IMR-90 (cell line): ENCODE measurements at regions not wholly inside any gene's neighbourhood (a gene's known extent, or its start where the extent isn't known, plus 50 kb on each side); places are given as distances from the start of the nearest gene placed in this dataset.

Experiments
- ATAC-seq: fragments of 200-7000 bp; cut with Tn5 transposase; 2 replicates; pipeline ENCODE4 v1.9.1; 2020; ENCODE audit warnings: low read depth, mild to moderate bottlenecking, moderate library complexity
- BruUV-seq: library from RNA; stranded (reverse); fragments of 400-500 nt; replicated peaks from 2 replicates; lab custom pipeline; 2021; lab: Mats Ljungman, UMichigan
- CTCF ChIA-PET: fragments of 300-600 bp; formaldehyde crosslinking; extraction: SDS; loops from one replicate; lab custom pipeline; 2021; ENCODE audit warnings: antibody characterized with exemption; lab: Yijun Ruan, JAX
- POLR2A ChIA-PET: fragments of 300-600 bp; sonication (Branson Sonifier 250); formaldehyde crosslinking; loops from one replicate; lab custom pipeline; 2022; ENCODE audit warnings: antibody characterized with exemption; ENCODE audit not compliant: unreplicated experiment; lab: Charles Lee
- DNase-seq: peaks from one replicate; pipeline ENCODE4 v3.0.0; 2013
- H2AFZ ChIP-seq: replicated peaks from 2 replicates; pipeline ENCODE3; 2013; ENCODE audit warnings: low read length, mild to moderate bottlenecking; ENCODE audit not compliant: poor library complexity
- H2AK5ac ChIP-seq: 2 replicates; pipeline ENCODE4 v1.6.1; 2013; ENCODE audit warnings: low read depth, low read length, inconsistent platforms
- H2AK9ac ChIP-seq: replicated peaks from 2 replicates; pipeline ENCODE3; 2013; ENCODE audit warnings: mild to moderate bottlenecking, low read depth, low read length, moderate library complexity; ENCODE audit not compliant: poor library complexity
- H2BK120ac ChIP-seq: 2 replicates; pipeline ENCODE4 v1.6.1; 2013; ENCODE audit warnings: low read depth, low read length, inconsistent platforms
- H2BK15ac ChIP-seq: 3 replicates; pipeline ENCODE4 v1.6.1; 2013; ENCODE audit warnings: low read depth, low read length, inconsistent platforms
- H2BK20ac ChIP-seq: 2 replicates; pipeline ENCODE4 v1.6.1; 2013; ENCODE audit warnings: low read depth, mild to moderate bottlenecking, inconsistent platforms, low read length, moderate library complexity
- H2BK5ac ChIP-seq: 2 replicates; pipeline ENCODE4 v1.6.1; 2013; ENCODE audit warnings: mild to moderate bottlenecking, low read depth, low read length, inconsistent platforms; ENCODE audit not compliant: poor library complexity, severe bottlenecking
- H3K14ac ChIP-seq: replicated peaks from 2 replicates; pipeline ENCODE4 v1.6.1; 2013; ENCODE audit warnings: low read depth, low read length, inconsistent platforms
- H3K18ac ChIP-seq: 2 replicates; pipeline ENCODE4 v1.6.1; 2013; ENCODE audit warnings: low read depth, low read length, control low read depth
- H3K23ac ChIP-seq: 2 replicates; pipeline ENCODE4 v1.6.1; 2013; ENCODE audit warnings: low read depth, low read length, inconsistent platforms
- H3K27ac ChIP-seq: 2 replicates; pipeline ENCODE4 v1.5.1; 2013; ENCODE audit warnings: mild to moderate bottlenecking, control low read depth, low read length; ENCODE audit not compliant: insufficient read depth
- H3K27me3 ChIP-seq: 2 replicates; pipeline ENCODE4 v1.6.1; 2013; ENCODE audit warnings: low read length; ENCODE audit not compliant: control insufficient read depth, insufficient read depth
- H3K36me3 ChIP-seq: 2 replicates; pipeline ENCODE4 v1.6.1; 2013; ENCODE audit warnings: low read length, mixed read lengths; ENCODE audit not compliant: control insufficient read depth, insufficient read depth
- H3K4ac ChIP-seq: 2 replicates; pipeline ENCODE4 v1.6.1; 2013; ENCODE audit warnings: low read depth, low read length, inconsistent platforms
- H3K4me1 ChIP-seq: 2 replicates; pipeline ENCODE4 v1.6.1; 2013; ENCODE audit warnings: low read length, mixed read lengths; ENCODE audit not compliant: control insufficient read depth, insufficient read depth
- H3K4me2 ChIP-seq: 2 replicates; pipeline ENCODE4 v1.6.1; 2013; ENCODE audit warnings: low read depth, mild to moderate bottlenecking, control low read depth, low read length, moderate library complexity
- H3K4me3 ChIP-seq: 2 replicates; pipeline ENCODE4 v1.5.1; 2013; ENCODE audit warnings: low read depth, mild to moderate bottlenecking, control low read depth, low read length, moderate library complexity; ENCODE audit not compliant: insufficient read depth
- H3K56ac ChIP-seq: 2 replicates; pipeline ENCODE4 v1.6.1; 2013; ENCODE audit warnings: low read length, inconsistent platforms; ENCODE audit not compliant: insufficient read depth; ENCODE audit errors: extremely low read depth
- H3K79me1 ChIP-seq, 2 experiments: 2 replicates each; pipeline ENCODE4 v1.6.1; 2013; ENCODE audit warnings: low read length in 2 of 2, inconsistent platforms in 1 of 2, low read depth in 1 of 2
- H3K9ac ChIP-seq: 2 replicates; pipeline ENCODE4 v1.6.1; 2013; ENCODE audit warnings: low read depth, low read length, control low read depth
- H3K9me1 ChIP-seq: 2 replicates; pipeline ENCODE4 v1.6.1; 2013; ENCODE audit warnings: low read length, inconsistent platforms; ENCODE audit not compliant: insufficient read depth
- H3K9me3 ChIP-seq: 2 replicates; pipeline ENCODE4 v1.6.1; 2013; ENCODE audit warnings: low read length; ENCODE audit not compliant: control insufficient read depth, insufficient read depth
- H4K20me1 ChIP-seq: 2 replicates; pipeline ENCODE4 v1.6.1; 2013; ENCODE audit warnings: low read length, inconsistent platforms; ENCODE audit not compliant: insufficient read depth
- H4K5ac ChIP-seq: 2 replicates; pipeline ENCODE4 v1.6.1; 2013; ENCODE audit warnings: mild to moderate bottlenecking, low read depth, low read length, control low read depth
- H4K8ac ChIP-seq, 2 experiments: 2 replicates each; pipeline ENCODE4 v1.6.1; 2013; ENCODE audit warnings: low read depth in 2 of 2, low read length in 2 of 2, control low read depth in 1 of 2, inconsistent platforms in 1 of 2
- H4K91ac ChIP-seq: 2 replicates; pipeline ENCODE4 v1.6.1; 2013; ENCODE audit warnings: low read depth, low read length, inconsistent platforms; ENCODE audit not compliant: insufficient read depth
- BHLHE40 ChIP-seq: fragments of 150-350 bp; IDR thresholded peaks from 2 replicates; pipeline ENCODE4 v1.6.1; 2016; ENCODE audit warnings: mild to moderate bottlenecking, low read depth, low read length
- CEBPB ChIP-seq: IDR thresholded peaks from 2 replicates; pipeline ENCODE4 v1.6.1; 2012; ENCODE audit warnings: low read depth, low read length, improper control_type of control experiment
- CHD1 ChIP-seq: IDR thresholded peaks from 2 replicates; pipeline ENCODE4 v1.6.1; 2012; ENCODE audit warnings: low read depth, low read length, improper control_type of control experiment
- ELK1 ChIP-seq: fragments of 150-350 bp; IDR thresholded peaks from 2 replicates; pipeline ENCODE4 v1.6.1; 2016; ENCODE audit warnings: low read depth, mild to moderate bottlenecking, low read length, moderate library complexity, borderline replicate concordance
- FOS ChIP-seq: fragments of 150-350 bp; IDR thresholded peaks from 2 replicates; pipeline ENCODE4 v1.6.1; 2016; ENCODE audit warnings: low read depth, low read length
- MAZ ChIP-seq: IDR thresholded peaks from 2 replicates; pipeline ENCODE4 v1.6.1; 2012; ENCODE audit warnings: low read depth, mild to moderate bottlenecking, low read length, improper control_type of control experiment, moderate library complexity, borderline replicate concordance
- MXI1 ChIP-seq: IDR thresholded peaks from 2 replicates; pipeline ENCODE4 v1.6.1; 2012; ENCODE audit warnings: low read depth, mild to moderate bottlenecking, low read length, moderate library complexity, borderline replicate concordance
- NFE2L2 ChIP-seq: fragments of 150-350 bp; IDR thresholded peaks from 2 replicates; pipeline ENCODE4 v1.6.1; 2016; ENCODE audit warnings: low read depth, mild to moderate bottlenecking, low read length
- POLR2A ChIP-seq: IDR thresholded peaks from 2 replicates; pipeline ENCODE4 v1.6.1; 2012; ENCODE audit warnings: mild to moderate bottlenecking, low read depth, low read length
- RAD21 ChIP-seq: IDR thresholded peaks from 2 replicates; pipeline ENCODE4 v1.6.1; 2012; ENCODE audit warnings: low read length, improper control_type of control experiment
- RCOR1 ChIP-seq: IDR thresholded peaks from 2 replicates; pipeline ENCODE4 v1.6.1; 2012; ENCODE audit warnings: mild to moderate bottlenecking, low read length, improper control_type of control experiment; ENCODE audit not compliant: insufficient replicate concordance
- RFX5 ChIP-seq: IDR thresholded peaks from 2 replicates; pipeline ENCODE4 v1.8.0; 2012; ENCODE audit warnings: low read depth, mild to moderate bottlenecking, low read length, moderate library complexity
- SMC3 ChIP-seq: fragments of 150-350 bp; IDR thresholded peaks from 2 replicates; pipeline ENCODE4 v1.6.1; 2016; ENCODE audit warnings: low read depth, mild to moderate bottlenecking, antibody characterized with exemption, low read length, moderate library complexity
- dilution Hi-C: fragments of 300-500 bp; cut with HindIII; formaldehyde crosslinking; loops from one replicate; pipeline ENCODE4 v1.14.3; 2018; ENCODE audit warnings: low sequenced_read_pairs; ENCODE audit not compliant: unreplicated experiment
- in situ Hi-C: fragments of 300-500 bp; cut with MboI; formaldehyde crosslinking; loops from 3 replicates; pipeline ENCODE4 v1.14.3; 2019; ENCODE audit warnings: low sequenced_read_pairs, inconsistent platforms, mixed read lengths
- intact Hi-C: fragments of 100-400 bp; cut with micrococcal nuclease; formaldehyde crosslinking; loops from 2 replicates; pipeline ENCODE4 v1.10.0; 2022

GRCh38 chr4:79177388-79177787, 148.5 kb downstream of the NAA11 start:
- CTCF ChIA-PET, result no interaction called here
- Histone ChIP-seq H2BK15ac (no peak overlapping the region), H2BK5ac (no peak overlapping the region)

More at GRCh38 chr4:79177388-79177787, 148.5 kb downstream of the NAA11 start:
- no peak overlapping the region for H2AFZ ChIP-seq
- no peaks in the 10 kb centered on the region for H4K20me1 ChIP-seq
- no peaks in the 10 kb centered on the region for H3K27me3 ChIP-seq
- BruUV-seq, result no TSS peak
- H3K23ac ChIP-seq, result no peak overlapping the region
- no peaks in the 10 kb centered on the region for H3K79me1 ChIP-seq
- no peak overlapping the region for H4K5ac ChIP-seq
- no peak overlapping the region for H3K14ac ChIP-seq
- ATAC-seq (no peak), DNase-seq (no peak)
- no peak overlapping the region for H3K4ac ChIP-seq
- no peak overlapping the region for H3K27ac ChIP-seq
- no peak overlapping the region for H4K8ac ChIP-seq
- no peaks in the 10 kb centered on the region for H3K9me3 ChIP-seq
- no peak overlapping the region for H2AK9ac ChIP-seq
- in situ Hi-C loops, result no loop called here
- H3K4me2 ChIP-seq, result no peak overlapping the region
- H3K4me3 ChIP-seq, result no peak overlapping the region
- H3K18ac ChIP-seq, result no peak overlapping the region
- dilution Hi-C loops, result no loop called here
- no peak overlapping the region for H2BK120ac ChIP-seq
- no peak overlapping the region for H4K91ac ChIP-seq
- POLR2A ChIA-PET, result no interaction called here
- no peak for TF ChIP-seq CEBPB
- no peak for TF ChIP-seq ELK1
- TF ChIP-seq FOS, result no peak
- TF ChIP-seq NFE2L2, result no peak
- no peak for TF ChIP-seq RCOR1
- no peak for TF ChIP-seq SMC3
- no peak for TF ChIP-seq CHD1
- TF ChIP-seq RAD21, result no peak
- TF ChIP-seq MXI1, result no peak
- TF ChIP-seq MAZ, result no peak
- TF ChIP-seq RFX5, result no peak
- no peak for TF ChIP-seq BHLHE40
- no peak for TF ChIP-seq POLR2A
- no peak overlapping the region for H2BK20ac ChIP-seq
- no peaks in the 10 kb centered on the region for H3K9me1 ChIP-seq
- no peaks in the 10 kb centered on the region; the same call in 1 of the 2 replicates for H3K4me1 ChIP-seq
- intact Hi-C loops, result no loop called here
- no peak overlapping the region for H3K56ac ChIP-seq
- no peak overlapping the region for H2AK5ac ChIP-seq
- H3K9ac ChIP-seq, result no peak overlapping the region
- no peaks in the 10 kb centered on the region for H3K36me3 ChIP-seq
